Stimulated activated CD8-positive, alpha-beta memory T cell treated with anti-CD3 and anti-CD28 coated beads, Interleukin-2, amount 100 ng/mL, for 48 hours (primary cell): ENCODE measurements at regions not wholly inside any gene's neighbourhood (a gene's known extent, or its start where the extent isn't known, plus 50 kb on each side); places are given as distances from the start of the nearest gene placed in this dataset.
A peak's percentile ranks its signal among the peaks of the same experiment; 100 is the strongest.
"Not testable (repeated sequence)": the region's sequence is repeated elsewhere in the genome, so short reads cannot be mapped to it uniquely, and the experiment has no call there.

ENCODE experiments used
- DNase-seq, 2 donors: peaks; one replicate each; pipeline ENCODE4 v3.0.0-alpha.2; 2020; ENCODE audit warnings: low read depth in 2 of 2

GRCh38 chr2:195572895-195573683, 83.9 kb upstream of the SLC39A10 start:
- no peak for DNase-seq

GRCh38 chr2:195570329-195570728, 86.7 kb upstream of the SLC39A10 start:
- DNase-seq, result no peak

- DNase-seq, result no peak
These were observed 87.8 kb upstream of the SLC39A10 start for GRCh38 chr2:195569255-195569654.

- DNase-seq, result not testable (repeated sequence)
These were observed 92.3 kb upstream of the SLC39A10 start for GRCh38 chr2:195564625-195565135.

- no peak for DNase-seq
These were observed 93.0 kb upstream of the SLC39A10 start for GRCh38 chr2:195563857-195564512.

- no peak for DNase-seq
These were observed 94.2 kb upstream of the SLC39A10 start for GRCh38 chr2:195562570-195563566.

GRCh38 chr2:195561116-195561921, 95.7 kb upstream of the SLC39A10 start:
- no peak for DNase-seq

- DNase-seq, result no peak
These were observed 96.7 kb upstream of the SLC39A10 start for GRCh38 chr2:195560209-195560895.

GRCh38 chr2:195559431-195559914, 97.6 kb upstream of the SLC39A10 start:
- peak in 1 of 2 donors; percentile 36 for DNase-seq

GRCh38 chr2:195555971-195556370, 101.1 kb upstream of the SLC39A10 start:
- no peak for DNase-seq

- no peak for DNase-seq
These were observed 104.4 kb upstream of the SLC39A10 start for GRCh38 chr2:195552581-195552980.

GRCh38 chr2:195548198-195548940, 108.7 kb upstream of the SLC39A10 start:
- no peak for DNase-seq

GRCh38 chr2:195547268-195547840, 109.7 kb upstream of the SLC39A10 start:
- DNase-seq, result not testable (repeated sequence)

GRCh38 chr2:195545811-195546210, 111.2 kb upstream of the SLC39A10 start:
- no peak for DNase-seq

GRCh38 chr2:195543902-195544894, 112.8 kb upstream of the SLC39A10 start:
- DNase-seq, result no peak

- DNase-seq, result no peak
These were observed 114.0 kb upstream of the SLC39A10 start for GRCh38 chr2:195543063-195543462.

- DNase-seq, result no peak
These were observed 115.0 kb upstream of the SLC39A10 start for GRCh38 chr2:195542067-195542466.

- DNase-seq, result no peak
These were observed 118.1 kb upstream of the SLC39A10 start for GRCh38 chr2:195538937-195539336.
